HG03025 (cell line): ENCODE measurements at regions not wholly inside any gene's neighbourhood (a gene's known extent, or its start where the extent isn't known, plus 50 kb on each side); places are given as distances from the start of the nearest gene placed in this dataset.
"Not testable (repeated sequence)": the region's sequence is repeated elsewhere in the genome, so short reads cannot be mapped to it uniquely, and the experiment has no call there.

ENCODE experiments used
- ATAC-seq: cut with Tn5 transposase; IDR thresholded peaks from one replicate; pipeline ENCODE4 v1.9.1; 2021; ENCODE audit warnings: mild to moderate bottlenecking, moderate library complexity; ENCODE audit not compliant: unreplicated experiment, low FRiP score

DNA sequence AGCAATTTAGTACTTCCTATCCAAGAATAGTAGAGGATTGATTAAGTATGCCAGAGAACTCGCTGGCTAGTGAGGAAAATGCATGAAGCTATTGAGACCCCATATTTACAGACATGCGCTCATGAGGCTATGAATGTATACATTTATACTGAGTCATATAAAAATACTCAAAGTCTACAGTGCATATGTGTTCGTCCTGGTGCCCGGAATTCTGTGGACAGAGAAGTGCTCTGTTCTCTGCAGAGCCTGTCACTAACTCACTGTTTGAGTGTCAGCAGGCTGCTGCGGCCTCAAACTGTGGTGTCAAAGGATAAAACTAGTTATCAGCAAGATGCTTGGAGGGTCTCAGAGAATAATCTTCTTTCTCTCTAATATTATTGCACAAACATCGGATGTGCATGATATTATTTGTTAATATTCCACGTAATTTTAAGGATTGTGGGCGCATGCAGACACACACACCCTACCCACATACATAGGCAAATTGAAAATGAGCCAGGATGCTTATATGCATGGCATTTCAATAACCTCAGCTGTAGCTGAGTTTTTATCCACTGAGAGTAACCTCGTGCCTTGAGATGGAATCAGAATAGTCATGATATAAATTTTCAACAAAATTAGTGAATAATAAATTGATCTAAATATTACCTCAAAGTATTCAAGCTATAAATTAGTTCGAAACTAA is 50.0 kb upstream of the TSC22D2 start:
- ATAC-seq = no peak

DNA sequence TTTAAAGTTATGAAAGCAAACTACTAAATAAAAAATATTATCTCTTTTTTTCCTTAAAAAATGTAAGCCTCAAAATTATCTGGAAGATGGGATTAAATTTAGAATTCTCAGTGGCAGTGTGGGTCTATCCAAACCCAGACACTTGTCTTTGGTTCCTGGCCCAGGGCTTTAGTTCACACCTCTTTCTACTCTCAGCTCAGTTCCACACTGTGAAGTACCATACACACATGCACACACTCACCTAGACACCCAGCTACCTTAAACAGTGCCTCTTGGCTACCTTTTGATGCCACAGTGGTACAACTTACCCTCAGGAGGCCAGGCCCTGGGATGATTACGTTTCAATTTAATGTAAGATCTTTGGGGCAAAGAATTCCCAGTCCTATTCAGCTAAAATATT is 51.0 kb upstream of the TSC22D2 start:
- no peak for ATAC-seq

DNA sequence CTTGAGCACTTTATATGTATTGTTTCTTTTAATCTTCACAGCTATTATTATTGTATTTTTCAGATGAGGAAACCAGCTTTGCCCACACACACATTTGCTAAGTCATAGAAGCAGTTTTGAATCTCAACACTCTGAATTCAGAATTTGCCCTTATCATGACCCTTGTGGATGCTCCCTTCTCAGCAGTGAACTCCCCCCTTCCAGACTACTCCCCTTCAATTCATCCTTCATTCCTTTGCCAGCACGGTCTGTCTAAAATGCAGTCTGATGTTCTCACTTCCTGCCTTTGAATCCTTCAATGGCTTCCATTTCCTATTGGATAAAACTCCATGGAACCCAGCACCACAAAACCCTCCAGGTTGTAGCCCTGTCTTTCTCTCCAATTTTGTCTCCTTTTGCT is 52.5 kb upstream of the TSC22D2 start:
- no peak for ATAC-seq

DNA sequence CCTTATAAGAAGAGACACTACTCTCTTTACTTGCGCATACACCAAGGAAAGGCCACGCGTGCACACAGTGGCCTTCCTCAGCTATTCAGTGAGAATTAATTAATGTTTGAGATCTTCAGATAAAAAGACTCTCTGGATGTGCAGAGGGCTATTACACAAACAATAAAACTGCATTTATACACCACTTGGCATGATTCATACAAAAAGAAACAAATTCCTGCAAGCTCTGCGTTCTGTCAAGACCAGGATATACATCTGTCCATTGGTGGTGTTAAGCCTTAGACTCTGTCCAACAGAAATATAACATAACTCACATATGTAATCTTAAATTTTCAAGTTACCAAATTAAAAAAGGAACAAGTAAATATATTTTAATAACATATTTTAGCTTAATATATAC is 55.2 kb upstream of the TSC22D2 start:
- no peak for ATAC-seq

DNA sequence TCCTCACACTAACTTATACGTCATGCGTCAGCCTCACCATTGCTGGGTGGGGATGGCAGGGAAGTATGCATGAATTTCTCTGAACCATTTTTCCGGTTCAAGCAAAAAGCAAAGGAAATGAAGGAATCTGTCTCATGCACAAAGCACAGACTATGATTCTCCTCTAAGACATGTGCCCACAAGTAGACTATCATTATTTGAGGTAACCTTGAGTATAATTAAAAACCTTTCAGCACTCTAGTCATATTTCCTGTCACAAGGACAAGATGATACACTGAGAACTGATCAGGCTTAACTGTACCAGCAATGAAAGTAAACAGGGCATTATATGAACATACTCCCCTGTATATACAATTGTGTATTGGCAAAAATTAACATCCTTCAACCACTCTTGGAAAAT is 56.7 kb upstream of the TSC22D2 start:
- ATAC-seq = no peak

DNA sequence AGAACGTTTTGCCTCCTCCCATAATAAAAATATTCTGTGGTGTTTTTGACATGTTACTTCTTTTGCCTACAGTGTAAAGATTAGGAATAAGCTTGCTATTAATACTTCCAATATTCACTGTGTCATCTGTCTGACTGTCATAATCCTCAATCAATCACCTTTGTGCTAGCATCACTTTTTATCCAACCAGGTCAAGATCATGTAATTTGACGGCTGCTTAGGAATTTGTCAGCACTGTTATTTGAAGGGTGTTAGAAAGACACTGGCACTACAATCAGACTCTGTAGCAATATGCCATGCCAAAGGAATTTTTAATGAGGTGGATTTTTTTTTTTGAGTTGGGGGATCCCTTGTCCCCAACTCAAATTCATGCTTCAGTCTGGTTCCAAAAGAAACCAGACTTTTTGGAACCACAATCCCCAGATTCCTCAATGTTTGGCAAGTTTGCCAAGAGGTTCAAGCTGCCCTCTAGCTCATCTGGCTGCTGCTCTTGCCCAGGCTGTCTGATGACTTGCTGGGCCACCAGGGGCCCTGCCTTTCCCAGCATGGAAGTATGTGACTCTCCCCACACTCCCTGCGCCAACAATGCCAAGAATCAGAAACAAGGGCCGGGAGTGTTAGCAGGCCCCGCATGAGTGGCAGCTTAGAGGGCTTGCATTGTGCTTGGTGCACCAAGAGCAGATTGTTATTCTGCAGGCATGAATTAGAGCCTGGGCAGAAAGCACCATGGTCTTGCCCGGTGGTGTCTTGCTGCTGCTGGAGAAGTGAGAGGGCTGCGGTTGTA is 58.6 kb upstream of the TSC22D2 start:
- ATAC-seq = no peak

DNA sequence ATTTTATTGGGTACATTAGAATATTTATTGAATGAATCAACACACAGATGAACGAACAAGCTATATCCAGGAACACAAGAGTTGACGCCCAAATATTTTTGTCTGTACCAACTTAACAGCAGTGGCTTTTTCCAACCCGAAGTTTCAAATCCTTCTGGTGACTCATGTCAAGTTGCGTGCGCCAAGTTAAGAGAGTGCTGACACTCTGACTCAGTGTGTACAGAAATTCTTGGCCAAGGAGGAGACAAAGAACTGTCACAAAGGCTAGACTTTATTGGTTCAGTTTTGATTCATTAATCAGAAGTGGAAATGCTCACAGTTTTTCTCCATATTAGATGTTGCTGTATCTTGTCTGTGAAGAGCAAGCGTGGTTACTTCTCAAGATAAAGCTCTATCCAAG is 59.6 kb upstream of the TSC22D2 start:
- ATAC-seq = no peak

DNA sequence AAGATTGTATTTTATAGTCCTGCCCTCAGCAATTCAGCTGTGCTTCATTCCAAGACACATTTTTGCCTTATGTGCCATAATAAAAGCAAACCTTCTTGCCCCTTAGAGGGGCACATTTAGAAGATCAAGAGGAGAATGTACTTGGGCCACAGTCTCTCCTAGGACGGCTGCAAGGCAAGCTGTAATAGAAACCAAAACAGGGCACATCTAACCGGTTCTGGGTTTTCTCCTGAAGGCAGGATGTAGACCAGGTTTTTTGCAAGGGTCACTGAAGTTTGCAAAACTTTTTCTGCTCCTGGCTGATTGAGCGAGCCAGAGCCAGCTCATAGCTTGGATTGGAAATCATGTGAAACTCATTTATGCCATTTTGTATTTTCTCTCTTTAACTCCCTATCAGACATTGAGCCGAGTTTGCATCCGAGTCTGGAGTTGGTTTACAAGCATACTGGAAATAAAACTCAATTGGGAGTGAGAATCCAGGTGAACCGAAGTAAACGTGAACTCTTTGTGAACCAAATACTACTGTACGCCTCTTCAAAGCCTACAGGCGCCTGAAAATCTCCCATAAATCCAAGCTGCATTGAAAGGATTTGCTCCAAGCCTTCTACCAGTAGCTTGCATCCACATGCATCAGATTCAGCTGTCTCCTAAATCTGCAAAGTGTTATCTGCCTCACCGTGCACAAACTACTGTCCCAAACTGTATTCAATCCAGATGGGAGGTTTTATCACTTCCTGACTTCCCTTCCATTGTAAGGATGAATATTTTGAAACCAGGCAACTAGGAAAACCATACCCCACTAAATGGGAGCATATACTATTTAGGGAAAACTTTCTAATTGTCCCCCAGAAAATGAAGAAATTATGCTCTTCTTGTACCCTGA is 60.9 kb upstream of the TSC22D2 start:
- ATAC-seq = no peak

DNA sequence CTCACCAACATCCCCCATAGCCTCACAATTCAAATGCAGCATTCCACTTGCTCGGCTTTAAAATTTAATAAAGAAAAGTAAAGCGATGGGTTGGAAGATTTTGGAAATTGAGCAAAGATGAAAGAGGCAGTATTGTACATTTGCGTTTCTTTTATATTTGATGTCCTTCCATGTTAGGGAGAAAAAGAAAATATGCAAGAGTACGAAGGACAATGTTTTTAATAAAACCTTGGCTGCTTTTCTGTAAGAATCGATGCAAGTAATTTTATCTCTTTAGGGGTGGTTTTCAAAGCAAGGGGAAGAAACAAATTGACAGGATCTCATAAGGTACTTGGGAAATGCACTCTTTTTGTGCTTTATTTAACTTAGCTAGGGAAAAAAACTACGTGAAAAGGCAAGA is 61.8 kb upstream of the TSC22D2 start:
- ATAC-seq = no peak

DNA sequence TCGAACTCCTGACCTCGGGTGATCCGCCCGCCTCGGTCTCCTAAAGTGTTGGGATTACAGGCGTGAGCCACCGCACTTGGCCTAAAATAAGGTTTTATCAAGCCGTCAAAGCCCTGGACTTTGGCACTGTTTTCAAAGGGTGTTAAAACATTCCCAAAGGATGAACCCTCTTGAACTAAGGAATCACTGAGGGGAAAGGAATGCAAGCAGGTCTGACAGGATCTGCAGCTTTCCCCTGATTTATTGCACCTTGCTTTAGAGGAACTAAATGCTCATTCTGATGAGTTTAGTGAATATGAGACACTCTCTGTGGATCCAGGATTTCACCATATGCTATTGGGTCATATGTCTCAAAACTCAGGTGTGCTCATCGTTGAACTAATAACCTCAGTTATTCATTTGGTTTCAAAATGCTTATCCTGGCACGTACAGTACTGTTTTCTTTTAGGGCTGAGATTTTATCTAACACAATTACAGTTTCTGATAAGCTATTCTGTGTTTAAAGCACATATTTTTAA is 63.0 kb upstream of the TSC22D2 start:
- no peak for ATAC-seq

DNA sequence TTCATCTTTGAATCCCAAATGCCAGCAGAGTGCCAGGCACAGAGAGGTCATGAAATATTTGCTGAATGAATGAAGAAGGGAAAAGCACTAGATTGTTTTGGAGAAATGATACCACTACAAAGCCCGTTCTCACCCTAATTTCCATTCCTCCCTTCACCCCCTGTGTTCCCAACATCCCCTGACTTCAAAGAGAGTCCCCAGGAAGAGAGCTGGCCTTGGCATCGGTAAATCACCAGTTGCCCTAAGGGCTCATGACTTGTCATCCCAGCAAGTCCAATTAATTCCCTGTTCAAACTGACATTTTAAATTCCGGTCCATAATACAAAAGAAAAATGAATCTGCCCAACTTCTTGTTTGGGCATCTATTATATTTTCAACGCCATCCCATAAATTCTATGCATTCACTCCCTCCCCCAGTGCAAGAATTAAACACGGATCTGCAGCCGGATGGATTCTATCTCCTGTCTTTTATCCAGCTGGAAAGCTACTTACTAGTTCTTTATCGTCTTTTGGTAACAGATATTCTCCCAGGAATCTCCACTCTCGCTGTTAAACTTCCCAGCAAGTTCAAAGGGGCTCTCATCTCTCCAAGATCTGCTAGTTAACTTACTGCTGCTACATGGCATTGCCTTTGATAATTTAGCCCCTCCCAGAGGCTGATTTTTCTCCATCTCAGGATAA is 63.9 kb upstream of the TSC22D2 start:
- no peak for ATAC-seq

DNA sequence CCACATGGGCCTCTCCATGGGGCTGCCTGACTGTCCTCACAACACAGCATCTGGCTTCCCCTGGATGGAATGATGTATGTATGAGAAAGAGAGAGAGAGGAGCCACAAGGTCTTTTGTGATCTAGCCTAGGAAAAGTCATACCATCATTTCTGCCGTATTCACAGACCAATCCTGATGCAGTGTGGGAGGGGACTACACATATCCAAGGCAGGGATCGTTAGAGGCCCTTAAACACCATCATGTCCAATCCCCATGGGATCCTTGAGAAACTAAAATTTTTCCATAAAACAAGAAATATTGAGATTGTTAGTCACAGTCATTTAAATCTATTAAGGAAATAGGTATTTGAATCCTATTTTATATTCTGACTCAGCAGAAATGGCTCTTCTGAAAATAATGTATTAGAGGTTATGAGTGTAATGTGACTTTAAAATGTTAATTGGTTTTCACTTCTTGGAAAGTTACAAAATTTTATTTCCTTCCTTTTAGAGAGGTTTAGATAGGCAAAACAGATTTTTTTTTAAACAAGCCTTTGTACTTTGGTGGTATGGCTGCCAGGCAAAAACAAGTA is 65.1 kb upstream of the TSC22D2 start:
- ATAC-seq = no peak

DNA sequence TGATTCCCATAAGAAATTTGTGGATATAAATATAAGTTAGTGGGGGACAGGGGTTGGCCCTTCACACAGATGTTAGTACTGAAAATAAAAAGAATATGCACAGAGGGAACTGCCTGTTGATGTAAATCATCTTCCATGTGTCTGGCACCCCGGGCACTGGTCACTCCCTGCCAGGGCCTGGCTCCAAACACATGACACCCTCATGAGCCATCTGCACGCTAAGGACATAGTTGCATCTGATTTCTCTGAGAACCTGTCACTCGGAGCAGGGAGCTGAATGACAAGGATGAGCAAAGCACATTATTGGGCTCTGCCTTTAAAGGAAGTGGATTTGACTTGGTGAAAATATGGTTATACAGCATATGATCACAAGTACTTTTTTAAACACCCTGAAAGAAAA is 66.2 kb upstream of the TSC22D2 start:
- no peak for ATAC-seq

DNA sequence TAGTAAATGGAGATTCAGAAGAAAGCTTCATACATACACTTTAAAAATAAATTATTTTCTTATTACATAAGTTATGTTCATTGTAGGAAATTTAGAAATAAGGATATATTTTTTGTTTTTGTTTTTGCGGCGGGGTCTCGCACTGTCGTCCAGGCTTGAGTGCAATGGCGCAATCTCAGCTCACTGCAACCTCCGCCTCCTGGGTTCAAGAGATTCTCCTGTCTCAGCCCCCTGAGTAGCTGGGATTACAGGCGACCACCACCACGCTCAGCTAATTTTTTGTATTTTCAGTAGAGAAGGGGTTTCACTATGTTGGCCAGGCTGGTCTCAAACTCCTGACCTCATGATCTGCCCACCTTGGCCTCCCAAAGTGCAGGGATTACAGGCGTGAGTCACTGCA is 71.7 kb upstream of the TSC22D2 start:
- not testable (repeated sequence) for ATAC-seq

DNA sequence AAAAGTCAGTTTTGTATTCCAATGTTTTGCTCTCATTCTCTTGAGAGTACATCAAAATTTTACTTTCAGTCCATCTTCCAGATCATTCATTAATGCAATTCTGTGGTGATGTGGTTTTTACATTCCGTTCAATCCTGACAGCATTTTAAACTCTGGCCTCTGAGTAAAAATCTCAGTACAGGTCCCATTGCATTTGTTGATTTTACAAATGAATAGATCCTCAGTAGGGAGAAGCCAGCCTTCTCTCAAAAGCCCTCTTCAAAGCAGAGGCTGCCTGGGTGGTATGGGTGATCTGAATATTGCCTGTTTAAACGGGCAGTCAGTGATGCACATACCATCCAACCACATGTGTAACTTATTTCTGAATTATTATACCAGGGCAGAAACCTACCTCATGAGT is 72.5 kb upstream of the TSC22D2 start:
- no peak for ATAC-seq

DNA sequence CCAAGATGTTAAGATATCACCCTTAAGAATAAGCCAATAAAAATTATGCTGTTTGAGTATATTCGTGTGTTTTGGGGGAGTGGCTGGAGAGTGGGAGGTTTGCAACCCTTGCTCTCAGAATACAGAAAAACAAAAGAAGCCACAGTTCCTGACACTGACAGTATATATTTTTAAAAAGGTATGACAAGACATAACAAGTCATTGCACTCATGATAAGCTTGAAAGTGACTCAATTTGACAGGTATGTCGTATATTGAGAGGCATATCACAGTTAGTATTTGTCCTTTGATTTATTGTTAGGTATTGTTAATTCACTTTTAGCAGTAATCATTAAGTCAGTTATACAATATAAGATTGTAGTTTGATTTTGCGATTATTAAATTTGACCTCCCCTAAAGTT is 73.1 kb upstream of the TSC22D2 start:
- no peak for ATAC-seq

DNA sequence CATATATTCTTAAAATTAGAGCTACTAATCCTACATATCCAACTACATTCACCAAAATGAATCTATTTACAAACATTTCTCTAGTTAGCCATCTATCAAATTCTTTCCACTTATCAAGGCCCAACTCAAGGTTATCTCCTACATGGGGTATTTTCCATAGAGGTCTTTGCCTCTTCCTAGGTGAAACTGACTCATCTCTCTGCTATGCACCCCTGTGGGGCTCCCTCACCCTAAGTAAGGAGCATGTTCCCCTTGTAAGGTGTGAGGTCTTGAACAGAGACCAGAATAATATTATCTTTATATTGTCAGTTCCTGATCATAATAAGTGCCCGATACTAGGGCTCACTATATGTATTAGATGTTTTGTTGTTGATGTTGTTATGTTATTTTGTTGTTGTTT is 74.6 kb upstream of the TSC22D2 start:
- ATAC-seq = no peak

DNA sequence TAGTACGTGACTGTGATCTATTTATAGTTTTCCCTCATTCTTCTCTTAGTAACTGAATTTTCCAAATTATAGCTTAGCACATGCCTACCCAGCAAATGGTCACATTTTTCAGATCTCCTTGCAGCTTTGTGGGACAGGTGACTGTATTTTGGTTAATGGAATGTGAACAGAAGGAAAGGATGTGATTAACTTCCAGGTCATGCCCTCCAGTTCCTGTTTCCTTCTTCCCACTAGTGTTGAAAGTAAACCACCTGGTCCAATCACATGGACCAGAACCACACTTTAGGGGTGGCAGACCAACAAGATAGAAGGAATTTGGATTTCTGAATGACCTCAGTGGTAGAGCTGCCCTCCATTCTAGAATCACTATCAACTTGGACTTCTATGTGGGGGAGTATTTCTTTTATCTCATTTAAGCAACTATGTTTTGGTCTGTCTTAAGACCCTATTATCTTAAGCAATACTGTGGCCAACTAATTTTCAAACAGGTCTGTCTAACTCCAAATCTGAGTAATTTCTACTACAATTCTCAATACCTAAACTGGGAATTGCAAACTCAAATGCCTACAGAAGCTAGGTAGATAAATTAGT is 76.0 kb upstream of the TSC22D2 start:
- no peak for ATAC-seq

DNA sequence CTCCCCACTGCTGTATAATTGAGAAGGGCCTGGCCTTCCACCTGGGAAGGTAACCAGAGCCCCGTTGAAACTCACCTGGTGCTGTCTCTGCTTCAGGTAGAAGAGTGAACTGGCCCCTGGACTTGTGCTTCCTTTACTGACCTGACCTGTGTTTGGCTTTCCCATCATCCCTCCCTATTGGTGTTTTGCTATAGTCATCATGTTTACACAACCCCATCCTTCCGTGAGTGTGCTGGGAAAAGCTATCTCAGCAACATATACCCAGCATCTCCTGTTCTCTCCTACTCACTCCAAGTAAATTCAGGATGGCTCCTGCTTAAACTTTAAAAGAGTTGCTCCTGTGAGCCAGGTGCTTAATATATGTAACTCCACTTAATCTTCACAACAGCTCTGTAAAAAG is 77.2 kb upstream of the TSC22D2 start:
- no peak for ATAC-seq

DNA sequence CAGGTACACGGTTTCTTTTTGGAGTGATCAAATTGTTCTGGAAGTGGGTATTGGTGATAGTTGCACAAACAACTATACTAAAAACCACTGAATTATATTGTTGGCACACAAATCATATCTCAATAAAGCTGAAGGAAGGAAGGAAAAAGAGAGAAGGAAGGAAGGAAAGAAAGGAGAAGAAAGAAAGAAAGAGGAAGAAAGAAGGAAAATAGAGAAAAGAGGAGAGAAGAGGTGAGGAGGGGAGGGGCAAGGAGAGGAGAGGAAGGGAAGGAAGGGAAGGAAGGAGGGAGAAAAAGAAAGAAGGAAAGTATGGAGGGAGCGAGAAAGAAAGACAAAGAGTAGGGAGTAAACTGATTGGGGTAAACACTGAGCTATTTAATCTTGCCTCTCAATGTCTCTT is 77.9 kb upstream of the TSC22D2 start:
- ATAC-seq = no peak
